HG02588 (cell line): ENCODE measurements at regions not wholly inside any gene's neighbourhood (a gene's known extent, or its start where the extent isn't known, plus 50 kb on each side); places are given as distances from the start of the nearest gene placed in this dataset.
"Not testable (repeated sequence)": the region's sequence is repeated elsewhere in the genome, so short reads cannot be mapped to it uniquely, and the experiment has no call there.

ENCODE experiments used
- ATAC-seq: cut with Tn5 transposase; IDR thresholded peaks from one replicate; pipeline ENCODE4 v1.9.1; 2021; ENCODE audit warnings: mild to moderate bottlenecking, moderate library complexity; ENCODE audit not compliant: unreplicated experiment

- ATAC-seq = no peak
Observed at GRCh38 chr2:40564184-40564583, 112.3 kb upstream of the SLC8A1 start.

DNA sequence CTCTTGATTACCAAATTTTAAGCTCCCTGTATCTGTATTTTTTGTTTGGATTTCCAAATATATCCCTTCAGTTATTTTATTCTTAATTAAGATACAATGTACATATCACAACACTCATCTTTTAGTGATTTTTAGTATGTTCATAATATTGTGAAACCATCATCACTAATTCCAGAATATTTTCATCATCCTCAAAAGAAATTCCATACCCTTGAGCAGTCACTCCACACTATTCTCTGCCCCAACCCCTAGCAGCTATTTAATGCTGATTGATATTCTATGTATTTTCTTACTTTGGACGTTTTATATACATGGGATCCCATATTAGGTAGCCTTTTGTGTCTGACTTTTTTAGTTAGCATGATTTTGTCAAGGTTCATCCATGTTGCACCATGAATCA lies 127.4 kb upstream of the SLC8A1 start:
- no peak for ATAC-seq

DNA sequence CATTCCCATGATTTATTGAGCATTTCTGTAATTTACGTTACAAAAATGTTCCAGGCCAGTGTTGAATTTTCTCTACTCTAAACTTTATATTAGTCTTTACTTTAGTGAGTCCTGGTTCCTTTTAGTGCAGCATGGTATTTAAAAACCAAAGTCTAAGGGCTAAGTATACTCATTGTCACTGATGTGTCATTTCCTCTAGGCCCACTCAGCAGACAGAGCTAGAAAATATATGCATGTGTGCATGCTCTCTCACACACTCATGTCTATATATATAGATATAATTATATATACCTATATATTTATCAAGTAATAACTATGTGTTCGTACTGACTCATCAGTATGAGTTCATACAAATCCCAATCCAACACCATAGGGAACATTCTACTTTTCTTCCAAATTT lies 132.5 kb upstream of the SLC8A1 start:
- no peak for ATAC-seq

- no peak for ATAC-seq
Observed at GRCh38 chr2:40591774-40592173, 139.9 kb upstream of the SLC8A1 start.

- no peak for ATAC-seq
Observed at GRCh38 chr2:40592218-40592617, 140.3 kb upstream of the SLC8A1 start.

- no peak for ATAC-seq
Observed at GRCh38 chr2:40606862-40607261, 155.0 kb upstream of the SLC8A1 start.

- no peak for ATAC-seq
Observed at GRCh38 chr2:40611196-40611595, 159.3 kb upstream of the SLC8A1 start.

- ATAC-seq = no peak
Observed at GRCh38 chr2:40625849-40626248, 174.0 kb upstream of the SLC8A1 start.

- no peak for ATAC-seq
Observed at GRCh38 chr2:40628556-40628955, 176.7 kb upstream of the SLC8A1 start.

DNA sequence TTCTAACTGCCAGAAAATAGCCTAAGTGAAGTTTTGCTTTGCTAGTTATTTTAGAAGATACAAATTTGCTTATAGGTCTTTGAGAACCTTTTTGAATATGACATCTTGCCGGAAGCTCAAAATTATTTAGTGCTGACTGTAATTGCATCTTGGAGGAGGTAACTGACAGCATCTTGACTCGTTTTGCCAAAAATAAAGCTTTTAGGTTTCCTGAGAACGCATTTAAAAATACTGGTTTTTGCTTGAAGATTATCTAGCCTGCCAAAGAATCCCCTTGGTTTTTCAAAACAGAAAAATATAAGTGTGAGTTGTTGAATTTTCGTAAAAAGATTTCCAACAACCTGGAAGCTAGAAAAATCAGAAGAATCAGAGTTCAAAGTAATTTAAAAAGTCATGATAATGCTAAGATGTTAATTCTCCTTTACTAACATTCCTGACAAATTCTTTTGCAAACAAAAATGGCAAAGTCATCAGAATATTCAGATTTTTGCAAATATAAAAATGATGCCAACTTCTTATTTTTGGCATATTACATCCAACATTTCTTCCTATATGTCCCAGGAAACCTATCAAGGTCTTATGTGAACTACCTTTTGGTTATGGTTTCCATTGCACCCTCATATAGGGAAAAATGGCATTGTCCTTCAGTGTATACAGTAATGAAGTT lies 178.0 kb upstream of the SLC8A1 start:
- no peak for ATAC-seq

- ATAC-seq = no peak
Observed at GRCh38 chr2:40639320-40639719, 187.4 kb upstream of the SLC8A1 start.

DNA sequence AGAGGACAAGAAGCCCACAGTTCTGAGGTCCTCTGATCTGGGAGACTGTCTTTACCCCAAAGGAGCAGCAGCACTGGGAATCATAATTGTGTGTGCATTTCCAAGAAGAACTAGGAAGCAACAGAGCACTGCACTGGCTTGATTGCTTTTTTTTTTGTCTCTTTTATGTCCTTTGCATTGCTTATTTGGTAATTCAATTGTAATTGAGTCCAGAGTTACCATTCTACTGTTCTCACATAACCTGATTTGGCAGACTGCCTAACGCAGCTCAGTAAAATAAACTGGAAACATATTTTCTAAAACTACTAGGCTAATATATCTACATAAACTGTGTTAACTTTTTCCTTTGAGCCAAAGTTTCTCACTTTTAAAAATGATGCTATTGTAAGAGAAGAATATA lies 190.3 kb upstream of the SLC8A1 start:
- no peak for ATAC-seq

DNA sequence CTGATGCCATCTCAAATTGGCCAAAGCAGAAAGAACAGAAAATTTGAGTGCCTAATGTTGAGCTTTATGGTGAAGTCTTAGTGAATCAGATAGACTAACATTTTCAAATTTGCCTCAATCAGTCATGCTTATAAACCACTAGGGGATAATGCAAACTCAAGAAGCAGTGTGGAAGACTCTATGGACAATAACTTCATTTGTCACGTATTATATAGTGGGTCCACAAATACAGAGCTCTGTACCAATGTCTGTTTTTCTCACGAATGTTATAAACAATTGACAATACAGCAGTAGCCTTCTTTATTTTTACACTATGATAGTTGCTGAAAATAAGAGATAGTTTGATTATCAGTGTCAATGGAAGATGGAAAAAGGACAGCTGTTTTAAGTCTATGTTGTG lies 190.8 kb upstream of the SLC8A1 start:
- ATAC-seq = no peak

DNA sequence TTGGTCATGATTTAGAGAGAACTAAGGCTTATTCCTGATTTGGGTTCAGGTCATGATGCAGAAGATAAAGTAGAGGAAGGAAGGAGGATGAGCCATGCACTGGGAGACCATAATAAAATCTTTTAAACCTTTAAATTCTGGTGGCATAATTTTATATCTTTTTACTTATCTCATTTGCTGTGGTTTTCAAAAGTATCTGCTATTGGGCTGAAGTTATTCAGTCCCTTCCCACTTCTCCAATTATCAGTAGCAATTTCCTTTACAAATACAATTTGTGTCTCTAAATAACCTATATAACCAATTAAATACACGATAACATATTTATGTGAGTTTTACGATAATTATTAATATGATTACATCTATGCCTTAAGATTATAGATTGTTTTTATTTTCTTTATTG lies 194.8 kb upstream of the SLC8A1 start:
- ATAC-seq = no peak

DNA sequence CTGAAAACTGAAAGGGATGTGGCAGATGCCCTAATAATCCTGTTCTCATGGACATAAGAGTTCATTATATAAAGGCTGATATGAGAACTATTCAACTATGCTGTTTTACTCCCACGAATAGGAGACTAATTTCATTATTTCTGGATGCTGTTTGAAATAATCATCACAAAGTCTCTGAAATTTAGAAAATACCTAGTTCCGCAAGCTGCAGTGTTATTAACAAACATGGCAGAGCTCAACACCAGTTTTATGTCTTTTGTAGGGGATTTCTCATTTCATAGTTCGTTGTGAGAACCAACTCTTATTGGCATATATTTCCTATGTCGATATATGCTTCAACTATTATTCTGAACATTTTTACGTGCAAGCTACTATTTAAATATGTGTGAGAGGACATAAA lies 200.3 kb upstream of the SLC8A1 start:
- ATAC-seq = no peak

- no peak for ATAC-seq
Observed at GRCh38 chr2:40653829-40654228, 201.9 kb upstream of the SLC8A1 start.

- no peak for ATAC-seq
Observed at GRCh38 chr2:40654346-40654745, 202.5 kb upstream of the SLC8A1 start.

DNA sequence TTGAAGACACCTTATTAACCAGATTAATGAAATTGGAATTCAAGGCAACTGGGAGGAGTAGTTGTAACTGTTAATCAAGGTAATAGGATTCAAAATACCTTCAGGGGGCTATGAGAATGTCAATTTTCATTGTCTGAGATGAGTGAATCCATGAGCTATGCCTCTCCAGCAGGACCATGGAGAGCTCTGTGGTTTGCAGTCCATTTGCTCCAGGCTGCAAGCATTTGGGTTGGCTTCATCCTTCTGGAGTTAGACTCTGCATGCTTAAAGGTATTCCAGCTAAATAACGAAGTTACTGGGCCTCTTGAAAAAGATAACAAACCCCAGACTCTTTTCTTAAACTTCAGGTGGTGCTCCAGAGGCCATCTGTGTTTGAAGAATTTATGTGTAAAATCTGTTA lies 207.1 kb upstream of the SLC8A1 start:
- ATAC-seq = no peak

GRCh38 chr2:40665493-40666232 lies 213.8 kb upstream of the SLC8A1 start:
- ATAC-seq = no peak

- ATAC-seq = no peak
Observed at GRCh38 chr2:40666398-40666797, 214.5 kb upstream of the SLC8A1 start.

GRCh38 chr2:40668425-40668824 lies 216.5 kb upstream of the SLC8A1 start:
- no peak for ATAC-seq

GRCh38 chr2:40676134-40676790 lies 224.4 kb upstream of the SLC8A1 start:
- not testable (repeated sequence) for ATAC-seq
